ENCODE measurements at regions not wholly inside any gene's neighbourhood (a gene's known extent, or its start where the extent isn't known, plus 50 kb on each side); places are given as distances from the start of the nearest gene placed in this dataset.
"Not testable (repeated sequence)": the region's sequence is repeated elsewhere in the genome, so short reads cannot be mapped to it uniquely, and the experiment has no call there.

DNA sequence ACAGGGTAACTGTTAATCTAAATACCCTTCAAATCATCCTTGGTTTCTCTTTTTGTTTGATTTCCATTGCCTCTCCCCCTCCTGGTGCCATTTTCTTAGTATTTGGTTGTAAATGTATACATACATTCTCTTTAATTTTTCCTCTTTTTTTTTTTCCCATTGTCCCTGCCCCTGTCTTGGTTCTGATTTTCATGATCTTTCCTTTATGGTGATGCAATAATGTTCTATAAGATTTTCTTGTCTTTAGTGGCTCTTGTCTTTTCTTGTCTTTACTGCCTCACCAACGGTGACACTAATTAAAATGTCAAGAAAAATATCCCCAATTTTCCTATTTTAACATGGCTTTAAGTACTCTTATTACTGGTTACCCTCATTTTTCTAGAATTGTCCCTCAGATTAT lies 135.9 kb upstream of the POT1 start:
- ChIA-PET POLR2A (no interaction called here), CTCF (no interaction called here)
- no peak for DNase-seq (ENCODE audit: extremely low spot score)
- TF ChIP-seq ARNT (IDR thresholded peaks at IDR 0.05) (no peak), ZNF384 (IDR thresholded peaks at IDR 0.05) (no peak), NFRKB (IDR thresholded peaks at IDR 0.05) (no peak), BHLHE40 (IDR thresholded peaks at IDR 0.05; ENCODE audit: borderline replicate concordance) (no peak), SP1 (IDR thresholded peaks at IDR 0.05) (no peak), HDGF (IDR thresholded peaks at IDR 0.05; ENCODE audit: borderline replicate concordance) (no peak), FOXA1 (IDR thresholded peaks at IDR 0.05) (no peak), LEF1 (IDR thresholded peaks at IDR 0.05; ENCODE audit: borderline replicate concordance) (no peak), FOXK2 (IDR thresholded peaks at IDR 0.05) (no peak), ELF4 (IDR thresholded peaks at IDR 0.05) (no peak), CTBP1 (IDR thresholded peaks at IDR 0.05; ENCODE audit: borderline replicate concordance) (no peak), L3MBTL2 (conservative IDR thresholded peaks at IDR 0.05) (no peak), FOXM1 (IDR thresholded peaks at IDR 0.05; ENCODE audit: borderline replicate concordance) (no peak), SUZ12 (IDR thresholded peaks at IDR 0.05) (no peak), TARDBP (IDR thresholded peaks at IDR 0.05) (no peak)
- TF ChIP-seq, protein P1, sequence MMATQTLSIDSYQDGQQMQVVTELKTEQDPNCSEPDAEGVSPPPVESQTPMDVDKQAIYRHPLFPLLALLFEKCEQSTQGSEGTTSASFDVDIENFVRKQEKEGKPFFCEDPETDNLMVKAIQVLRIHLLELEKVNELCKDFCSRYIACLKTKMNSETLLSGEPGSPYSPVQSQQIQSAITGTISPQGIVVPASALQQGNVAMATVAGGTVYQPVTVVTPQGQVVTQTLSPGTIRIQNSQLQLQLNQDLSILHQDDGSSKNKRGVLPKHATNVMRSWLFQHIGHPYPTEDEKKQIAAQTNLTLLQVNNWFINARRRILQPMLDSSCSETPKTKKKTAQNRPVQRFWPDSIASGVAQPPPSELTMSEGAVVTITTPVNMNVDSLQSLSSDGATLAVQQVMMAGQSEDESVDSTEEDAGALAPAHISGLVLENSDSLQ (IDR thresholded peaks at IDR 0.05): no peak

DNA sequence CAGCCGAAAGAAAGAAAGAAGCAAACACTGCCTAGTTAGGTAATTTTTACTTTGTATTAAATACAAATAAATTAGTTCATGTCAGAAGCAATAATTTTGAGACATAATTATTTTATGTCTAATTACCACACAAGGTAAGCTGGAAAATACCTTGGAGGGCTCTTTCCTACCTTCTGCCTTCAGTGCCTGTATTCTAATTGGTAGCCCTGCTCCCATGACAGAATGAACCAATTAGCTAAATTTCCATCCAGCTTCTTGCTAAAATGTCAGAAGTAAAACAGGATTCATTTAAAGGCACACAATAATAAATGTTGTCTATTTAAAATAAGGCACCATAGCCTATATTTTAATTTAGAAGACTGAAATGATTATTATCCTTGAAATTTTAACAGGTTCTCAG lies 135.4 kb upstream of the POT1 start:
- no peak for DNase-seq (ENCODE audit: extremely low spot score)
- ChIA-PET CTCF (no interaction called here), POLR2A (no interaction called here)
- no peak for TF ChIP-seq NFRKB (IDR thresholded peaks at IDR 0.05)

DNA sequence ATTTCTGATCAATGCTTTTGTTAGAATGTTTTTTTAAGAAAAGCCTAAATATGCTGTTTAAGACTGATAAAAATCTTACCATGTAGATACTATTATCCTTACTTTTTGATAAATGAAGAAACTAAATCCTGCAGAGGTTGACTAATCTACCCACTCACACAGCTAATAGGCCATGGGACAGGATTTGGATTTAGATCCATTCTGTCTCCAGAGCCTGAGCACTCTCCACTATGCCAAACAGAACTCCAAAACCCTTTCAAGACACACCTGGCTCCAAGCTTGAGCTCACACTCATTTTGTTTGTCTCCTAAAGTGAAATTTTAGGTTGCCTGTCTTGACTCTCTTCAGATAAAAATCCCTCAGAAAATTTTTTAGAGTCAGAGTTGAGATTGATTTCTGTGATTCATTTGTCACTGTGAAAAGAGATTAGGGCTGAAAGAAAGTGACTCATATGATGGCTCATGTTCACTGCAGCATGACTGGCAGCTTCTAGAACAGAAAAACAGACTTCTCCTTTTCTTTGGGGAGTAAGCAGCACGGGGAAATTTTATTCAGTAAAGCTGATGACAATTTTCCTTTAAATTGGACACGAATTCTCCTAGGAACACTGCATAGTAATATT lies 132.3 kb upstream of the POT1 start:
- no peak for TF ChIP-seq LEF1 (IDR thresholded peaks at IDR 0.05; ENCODE audit: borderline replicate concordance)
- no peak for TF ChIP-seq SUZ12 (IDR thresholded peaks at IDR 0.05)
- no peak for TF ChIP-seq ELF4 (IDR thresholded peaks at IDR 0.05)
- no peak for TF ChIP-seq SP1 (IDR thresholded peaks at IDR 0.05)
- no peak for TF ChIP-seq HDGF (IDR thresholded peaks at IDR 0.05; ENCODE audit: borderline replicate concordance)
- no peak for TF ChIP-seq FOXA1 (IDR thresholded peaks at IDR 0.05)
- no peak for TF ChIP-seq ZNF384 (IDR thresholded peaks at IDR 0.05)
- TF ChIP-seq FOXK2 (IDR thresholded peaks at IDR 0.05): no peak
- TF ChIP-seq L3MBTL2 (conservative IDR thresholded peaks at IDR 0.05): no peak
- TF ChIP-seq ARNT (IDR thresholded peaks at IDR 0.05): no peak
- no peak for TF ChIP-seq BHLHE40 (IDR thresholded peaks at IDR 0.05; ENCODE audit: borderline replicate concordance)
- no peak for TF ChIP-seq CTBP1 (IDR thresholded peaks at IDR 0.05; ENCODE audit: borderline replicate concordance)
- CTCF ChIA-PET: no interaction called here
- no peak for DNase-seq (ENCODE audit: extremely low spot score)
- POLR2A ChIA-PET: no interaction called here

DNA sequence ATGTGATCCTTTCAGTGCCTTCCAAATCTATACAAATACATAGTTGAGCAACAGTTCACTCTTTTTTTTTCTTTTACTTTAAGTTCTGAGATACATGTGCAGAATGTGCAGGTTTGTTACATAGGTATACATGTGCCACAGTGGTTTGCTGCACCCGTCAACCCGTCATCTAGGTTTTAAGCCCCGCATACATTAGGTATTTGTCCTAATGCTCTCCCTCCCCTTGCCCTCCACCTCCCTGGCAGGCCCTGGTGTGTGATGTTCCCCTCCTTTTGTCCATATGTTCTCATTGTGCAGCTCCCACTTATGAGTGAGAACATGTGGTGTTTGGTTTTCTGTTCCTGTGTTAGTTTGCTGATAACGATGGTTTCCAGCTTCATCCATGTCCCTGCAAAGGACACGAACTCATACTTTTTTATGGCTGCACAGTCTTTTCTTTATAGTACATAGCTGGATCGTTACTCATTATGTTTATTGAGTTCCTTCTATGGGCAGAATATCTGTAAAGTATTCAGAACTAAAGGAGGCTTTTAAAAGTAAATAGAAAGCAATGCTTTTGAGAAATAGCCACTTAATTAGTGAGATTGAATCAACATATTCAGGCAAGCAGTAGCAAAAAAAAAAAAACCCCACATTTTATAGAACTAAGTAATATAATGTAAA lies 131.6 kb upstream of the POT1 start:
- POLR2A ChIA-PET; DNase-seq (ENCODE audit: extremely low spot score); CTCF ChIA-PET: not testable (repeated sequence)

DNA sequence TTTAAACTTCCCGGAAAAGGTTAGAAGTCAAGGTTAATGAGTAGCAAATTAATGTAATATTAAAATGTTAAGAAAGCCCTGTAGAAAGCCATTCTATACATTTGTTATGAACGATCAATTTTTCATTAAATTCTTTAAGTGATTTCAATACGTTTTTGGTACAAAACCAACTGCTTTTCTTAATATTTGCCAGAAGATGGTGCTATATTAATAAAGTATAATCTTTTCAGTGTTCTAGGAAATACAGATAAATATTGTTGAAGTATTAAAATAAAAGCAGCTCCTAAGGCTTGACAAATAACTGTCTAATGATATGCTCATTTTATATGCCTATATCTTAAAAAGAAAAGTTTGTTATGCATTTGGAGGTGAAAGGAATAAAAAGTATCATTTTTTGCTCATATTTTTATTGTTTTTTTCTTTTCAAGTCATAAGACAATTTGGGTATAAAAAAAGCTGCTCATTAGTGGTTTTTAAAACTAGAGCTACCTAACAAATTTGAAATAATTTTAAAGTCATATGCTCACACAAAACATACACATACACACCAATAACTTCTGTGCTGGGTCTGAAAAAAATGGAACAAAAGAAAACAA lies 130.3 kb upstream of the POT1 start:
- ChIA-PET CTCF (interaction anchor here (0.7 kb wide), 1 partner anchor 612 kb away, joined by 3 read pairs; no protein-coding TSS in a partner anchor), POLR2A (no interaction called here)
- DNase-seq (ENCODE audit: extremely low spot score): no peak
- no peak for TF ChIP-seq BHLHE40 (IDR thresholded peaks at IDR 0.05; ENCODE audit: borderline replicate concordance)
- TF ChIP-seq TARDBP (IDR thresholded peaks at IDR 0.05): no peak
- TF ChIP-seq SP1 (IDR thresholded peaks at IDR 0.05): no peak
- TF ChIP-seq FOXA1 (IDR thresholded peaks at IDR 0.05): no peak
- no peak for TF ChIP-seq SUZ12 (IDR thresholded peaks at IDR 0.05)
- no peak for TF ChIP-seq FOXK2 (IDR thresholded peaks at IDR 0.05)
- TF ChIP-seq L3MBTL2 (conservative IDR thresholded peaks at IDR 0.05): no peak
- TF ChIP-seq, protein P1 (IDR thresholded peaks at IDR 0.05): no peak
- no peak for TF ChIP-seq LEF1 (IDR thresholded peaks at IDR 0.05; ENCODE audit: borderline replicate concordance)
- TF ChIP-seq ARNT (IDR thresholded peaks at IDR 0.05): no peak
- no peak for TF ChIP-seq NFRKB (IDR thresholded peaks at IDR 0.05)
- TF ChIP-seq ELF4 (IDR thresholded peaks at IDR 0.05): no peak
- no peak for TF ChIP-seq ZNF384 (IDR thresholded peaks at IDR 0.05)
- no peak for TF ChIP-seq HDGF (IDR thresholded peaks at IDR 0.05; ENCODE audit: borderline replicate concordance)
- no peak for TF ChIP-seq CTBP1 (IDR thresholded peaks at IDR 0.05; ENCODE audit: borderline replicate concordance)
- no peak for TF ChIP-seq FOXM1 (IDR thresholded peaks at IDR 0.05; ENCODE audit: borderline replicate concordance)

DNA sequence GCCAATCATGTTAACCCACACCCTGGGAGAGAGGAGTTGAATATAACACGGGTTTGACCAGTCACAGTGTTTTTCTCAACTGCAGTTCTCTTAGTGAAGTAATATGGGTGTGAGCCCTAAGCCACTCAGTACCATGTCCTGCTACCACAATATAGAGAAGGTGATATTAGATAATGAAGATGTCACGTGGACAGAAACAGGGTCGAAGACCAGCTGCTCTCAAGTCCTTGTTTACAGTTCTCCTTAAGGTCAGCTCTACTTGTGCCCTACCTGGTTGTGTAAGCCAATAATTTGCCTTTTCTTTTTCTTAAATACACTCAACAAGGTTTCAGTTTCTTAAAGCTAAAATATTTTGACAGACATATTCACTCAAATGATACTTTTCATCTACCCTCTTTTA lies 128.3 kb upstream of the POT1 start:
- TF ChIP-seq SUZ12 (IDR thresholded peaks at IDR 0.05) (no peak), SP1 (IDR thresholded peaks at IDR 0.05) (no peak), FOXK2 (IDR thresholded peaks at IDR 0.05) (no peak), TARDBP (IDR thresholded peaks at IDR 0.05) (no peak)
- DNase-seq (ENCODE audit: extremely low spot score): no peak
- CTCF ChIA-PET: no interaction called here
- POLR2A ChIA-PET: no interaction called here

DNA sequence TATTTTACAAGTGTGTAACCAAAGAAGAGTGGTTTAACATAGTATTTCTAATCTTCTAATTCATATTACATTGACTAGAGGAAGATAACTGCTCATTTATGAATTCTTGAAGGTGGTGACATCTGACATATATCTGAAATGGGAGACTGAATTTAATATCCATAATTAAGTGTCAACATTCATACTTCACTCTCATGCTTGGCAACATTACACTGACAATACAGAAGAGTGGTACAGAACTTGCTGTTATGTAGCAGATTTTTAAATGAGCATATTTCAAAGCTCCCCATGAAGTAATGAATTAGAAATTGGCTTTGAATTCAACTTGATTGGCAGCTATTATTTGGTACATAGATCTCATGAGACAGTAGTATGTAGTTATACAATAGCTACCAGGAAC lies 125.8 kb upstream of the POT1 start:
- TF ChIP-seq L3MBTL2 (conservative IDR thresholded peaks at IDR 0.05) (no peak), ELF4 (IDR thresholded peaks at IDR 0.05) (no peak)
- POLR2A ChIA-PET: no interaction called here
- no peak for DNase-seq (ENCODE audit: extremely low spot score)
- CTCF ChIA-PET: no interaction called here

Measured in HEK293T (cell line).